Nephron (organoid): ENCODE measurements at regions not wholly inside any gene's neighbourhood (a gene's known extent, or its start where the extent isn't known, plus 50 kb on each side); places are given as distances from the start of the nearest gene placed in this dataset.

ENCODE experiments used
- H3K27ac Mint-ChIP-seq, 3 experiments: 2 replicates each; pipeline ENCODE4 v1.8.0; 2020; ENCODE audit warnings: mixed read lengths in 3 of 3, mild to moderate bottlenecking in 2 of 3, moderate library complexity in 1 of 3
- H3K27me3 Mint-ChIP-seq: 2 replicates; pipeline ENCODE4 v1.8.0; 2021; ENCODE audit warnings: low read depth, mild to moderate bottlenecking, moderate library complexity, mixed read lengths
- H3K36me3 Mint-ChIP-seq: 2 replicates; pipeline ENCODE4 v1.8.0; 2020; ENCODE audit warnings: low read depth, mixed read lengths
- H3K4me1 Mint-ChIP-seq: 2 replicates; pipeline ENCODE4 v1.8.0; 2020; ENCODE audit warnings: mixed read lengths
- H3K4me3 Mint-ChIP-seq, 3 experiments: 2 replicates each; pipeline ENCODE4 v1.8.0; 2020; ENCODE audit warnings: mild to moderate bottlenecking in 3 of 3, mixed read lengths in 3 of 3, moderate library complexity in 2 of 3
- H3K9me3 Mint-ChIP-seq: 2 replicates; pipeline ENCODE4 v1.8.0; 2020; ENCODE audit warnings: mixed read lengths
- TF ChIP-seq, protein P1 (sequence below), 3 experiments: fragments of 200-600 bp; sonication (generic); IDR thresholded peaks; one replicate each; pipeline ENCODE4 v1.5.0; 2021; ENCODE audit warnings: antibody characterized with exemption in 3 of 3; ENCODE audit not compliant: unreplicated experiment in 3 of 3

DNA sequence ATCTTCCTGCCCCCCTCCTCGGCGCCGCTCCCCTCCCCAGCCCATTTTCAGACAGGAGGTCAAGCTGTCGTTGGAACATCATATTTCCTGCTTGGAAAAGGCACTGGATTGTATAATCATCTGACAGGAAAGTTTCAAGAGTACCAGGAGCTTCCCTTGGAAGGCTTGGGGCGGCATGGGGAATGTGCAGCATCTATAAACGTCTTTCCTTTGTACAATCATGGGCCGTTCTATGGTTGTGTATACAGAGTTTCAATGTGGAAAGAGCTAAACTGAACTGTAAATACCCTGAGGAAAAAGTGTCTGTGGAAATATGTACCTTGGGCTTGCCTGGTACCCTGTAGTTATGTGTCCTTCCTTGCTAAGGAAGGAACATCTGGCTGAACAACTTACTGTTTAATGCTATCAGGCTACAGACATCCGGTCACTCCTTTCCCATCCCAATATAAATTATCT, 368.1 kb upstream of the ADGRL2 start:
- TF ChIP-seq, protein P1, sequence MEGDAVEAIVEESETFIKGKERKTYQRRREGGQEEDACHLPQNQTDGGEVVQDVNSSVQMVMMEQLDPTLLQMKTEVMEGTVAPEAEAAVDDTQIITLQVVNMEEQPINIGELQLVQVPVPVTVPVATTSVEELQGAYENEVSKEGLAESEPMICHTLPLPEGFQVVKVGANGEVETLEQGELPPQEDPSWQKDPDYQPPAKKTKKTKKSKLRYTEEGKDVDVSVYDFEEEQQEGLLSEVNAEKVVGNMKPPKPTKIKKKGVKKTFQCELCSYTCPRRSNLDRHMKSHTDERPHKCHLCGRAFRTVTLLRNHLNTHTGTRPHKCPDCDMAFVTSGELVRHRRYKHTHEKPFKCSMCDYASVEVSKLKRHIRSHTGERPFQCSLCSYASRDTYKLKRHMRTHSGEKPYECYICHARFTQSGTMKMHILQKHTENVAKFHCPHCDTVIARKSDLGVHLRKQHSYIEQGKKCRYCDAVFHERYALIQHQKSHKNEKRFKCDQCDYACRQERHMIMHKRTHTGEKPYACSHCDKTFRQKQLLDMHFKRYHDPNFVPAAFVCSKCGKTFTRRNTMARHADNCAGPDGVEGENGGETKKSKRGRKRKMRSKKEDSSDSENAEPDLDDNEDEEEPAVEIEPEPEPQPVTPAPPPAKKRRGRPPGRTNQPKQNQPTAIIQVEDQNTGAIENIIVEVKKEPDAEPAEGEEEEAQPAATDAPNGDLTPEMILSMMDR (IDR thresholded peaks at IDR 0.05; ENCODE audit: unreplicated experiment in 3 of 3): no peak
- Mint-ChIP-seq H3K4me3 (no peak overlapping the region), H3K27me3 (no peaks in the 10 kb centered on the region), H3K4me1 (peaks cover 57% of the 10 kb centered on the region), H3K27ac (peak overlapping the region; percentile 87 to 91 (median 88)), H3K9me3 (no peaks in the 10 kb centered on the region), H3K36me3 (no peaks in the 10 kb centered on the region)

DNA sequence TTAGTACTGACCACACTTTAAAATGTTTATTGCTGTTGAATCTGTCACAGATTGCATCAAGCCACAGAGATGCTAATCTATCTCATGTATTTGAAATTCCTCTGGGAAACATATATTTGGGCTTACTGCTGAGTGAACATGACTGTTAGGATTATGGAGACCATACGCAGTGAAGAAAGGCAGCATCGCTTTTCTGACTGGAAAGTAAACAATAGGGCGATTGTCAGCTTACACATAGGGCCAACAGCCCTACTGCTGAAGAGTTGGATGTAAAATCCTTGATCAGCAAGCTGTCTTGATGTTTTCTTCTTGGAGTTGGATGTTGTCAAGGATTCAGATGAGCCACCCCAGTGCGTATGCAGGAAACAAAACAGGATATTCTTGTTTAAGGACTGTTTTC, 368.7 kb upstream of the ADGRL2 start:
- Mint-ChIP-seq H3K27ac (peak overlapping the region; percentile 87 to 91 (median 88)), H3K9me3 (no peaks in the 10 kb centered on the region), H3K36me3 (no peaks in the 10 kb centered on the region), H3K4me3 (no peak overlapping the region), H3K4me1 (peaks cover 51% of the 10 kb centered on the region), H3K27me3 (no peaks in the 10 kb centered on the region)
- TF ChIP-seq, protein P1 (IDR thresholded peaks at IDR 0.05; ENCODE audit: unreplicated experiment in 3 of 3): no peak

DNA sequence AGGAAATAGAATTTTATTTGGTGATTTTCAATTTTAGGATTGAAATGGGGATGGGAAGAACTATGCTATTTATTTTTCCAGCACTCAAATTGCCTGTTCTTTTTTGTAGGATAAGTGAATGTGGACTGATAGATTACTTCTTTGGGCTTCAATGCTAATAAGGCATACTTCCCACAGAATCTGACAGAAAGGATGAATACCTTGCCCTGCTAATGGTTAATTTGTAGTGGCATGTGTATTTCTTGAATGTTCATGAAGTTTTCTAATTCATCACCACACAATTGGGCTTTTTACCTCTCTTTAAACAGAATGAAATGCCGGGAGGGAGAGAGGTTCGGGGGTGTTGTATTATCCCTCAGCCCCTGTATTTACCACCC, 369.1 kb upstream of the ADGRL2 start:
- TF ChIP-seq, protein P1 (IDR thresholded peaks at IDR 0.05; ENCODE audit: unreplicated experiment in 3 of 3): no peak
- peak overlapping the region; percentile 87 to 91 (median 88) for H3K27ac Mint-ChIP-seq

DNA sequence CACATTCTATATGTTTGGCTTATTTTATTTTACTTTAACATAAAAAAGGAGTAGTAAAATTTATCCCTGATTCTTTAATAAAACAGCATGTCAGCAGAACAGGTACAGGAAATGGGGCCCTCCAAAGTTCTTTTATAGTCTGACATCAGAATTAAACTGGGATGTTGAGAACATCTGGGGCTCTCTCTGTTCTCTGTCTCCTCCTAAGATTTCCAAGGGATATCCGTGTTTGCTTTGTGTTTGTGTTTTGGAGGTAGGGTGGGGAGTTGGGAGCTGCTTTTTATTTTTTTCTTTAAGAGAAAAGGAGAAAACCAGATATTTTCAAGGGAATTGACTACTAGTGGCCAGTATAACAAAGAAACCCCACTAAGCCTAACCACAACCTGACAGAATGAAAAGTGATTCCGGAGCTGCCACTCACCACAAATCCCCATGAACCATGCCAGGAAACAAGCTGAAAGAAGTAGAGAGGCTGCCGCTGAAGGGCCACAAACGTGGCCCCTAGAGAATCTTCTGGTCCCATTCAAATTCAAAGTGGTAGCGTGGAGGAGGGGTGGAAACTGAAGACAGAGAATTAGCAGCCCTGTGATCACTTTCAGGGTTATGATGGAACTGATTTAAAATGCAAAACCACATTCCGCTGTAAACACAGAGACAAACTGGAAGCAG, 369.6 kb upstream of the ADGRL2 start:
- Mint-ChIP-seq H3K27me3 (no peaks in the 10 kb centered on the region), H3K9me3 (no peaks in the 10 kb centered on the region), H3K36me3 (no peaks in the 10 kb centered on the region), H3K4me1 (peaks cover 48% of the 10 kb centered on the region), H3K4me3 (no peak overlapping the region), H3K27ac (peak overlapping the region; percentile 87 to 91 (median 88))
- TF ChIP-seq, protein P1 (IDR thresholded peaks at IDR 0.05; ENCODE audit: unreplicated experiment in 3 of 3): no peak

More for the DNA sequence above, 369.1 kb upstream of the ADGRL2 start:
- Mint-ChIP-seq H3K4me1 (peaks cover 48% of the 10 kb centered on the region), H3K36me3 (no peaks in the 10 kb centered on the region), H3K9me3 (no peaks in the 10 kb centered on the region), H3K4me3 (no peak overlapping the region), H3K27me3 (no peaks in the 10 kb centered on the region)

DNA sequence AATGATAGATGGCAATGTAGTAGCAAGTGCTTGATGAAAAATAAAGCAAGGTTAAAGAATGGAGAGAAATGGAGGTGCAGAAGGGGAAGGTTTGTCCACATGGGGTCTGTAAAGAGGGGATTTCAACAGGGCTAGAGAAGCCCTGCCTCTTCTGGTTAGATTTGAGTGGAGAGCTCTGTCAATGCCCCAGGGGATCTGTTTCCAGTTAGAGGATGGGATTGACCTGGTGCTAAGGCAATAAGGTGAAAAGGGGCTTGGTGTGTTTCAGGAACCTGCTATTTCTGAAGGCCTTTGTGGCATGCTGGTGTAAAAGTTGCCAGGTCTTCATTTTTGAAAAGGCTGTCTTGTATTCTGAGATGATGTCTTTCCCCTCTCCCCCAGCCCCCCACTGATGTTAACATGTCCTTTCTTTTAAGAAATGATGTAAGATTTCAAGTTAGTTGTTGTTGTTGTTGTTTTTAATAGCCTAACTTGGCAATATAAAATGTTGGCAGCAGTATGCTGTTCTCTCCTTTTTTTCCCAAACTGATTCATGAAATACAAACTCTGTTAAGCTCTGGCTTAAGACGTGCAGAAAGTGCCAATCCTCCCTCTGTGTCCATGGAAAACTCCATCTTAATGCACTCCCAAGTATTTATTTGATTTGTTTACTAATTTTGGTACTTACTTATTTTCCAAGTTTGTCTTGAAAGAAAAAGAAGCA, 370.3 kb upstream of the ADGRL2 start:
- H3K4me1 Mint-ChIP-seq: peaks cover 48% of the 10 kb centered on the region
- TF ChIP-seq, protein P1 (IDR thresholded peaks at IDR 0.05; ENCODE audit: unreplicated experiment in 3 of 3): no peak
- no peaks in the 10 kb centered on the region for H3K36me3 Mint-ChIP-seq
- H3K4me3 Mint-ChIP-seq: no peak overlapping the region
- H3K27me3 Mint-ChIP-seq: no peaks in the 10 kb centered on the region
- H3K9me3 Mint-ChIP-seq: no peaks in the 10 kb centered on the region
- peak overlapping the region; percentile 70 to 91 (median 88) for H3K27ac Mint-ChIP-seq
